H9 (cell line): ENCODE measurements at regions not wholly inside any gene's neighbourhood (a gene's known extent, or its start where the extent isn't known, plus 50 kb on each side); places are given as distances from the start of the nearest gene placed in this dataset.

ENCODE experiments used
- DNase-seq: peaks from one replicate; pipeline ENCODE4 v3.0.0-alpha.2; 2017
- H2AFZ ChIP-seq: one replicate; pipeline ENCODE4 v1.6.1; 2013; ENCODE audit warnings: mild to moderate bottlenecking, low read length, control low read depth, moderate library complexity
- H2AK5ac ChIP-seq: 2 replicates; pipeline ENCODE4 v1.6.1; 2013; ENCODE audit warnings: low read length, control low read depth, mixed read lengths; ENCODE audit not compliant: insufficient read length
- H2BK120ac ChIP-seq: one replicate; pipeline ENCODE4 v1.6.1; 2013; ENCODE audit warnings: low read depth, mild to moderate bottlenecking, low read length, control low read depth, inconsistent platforms; ENCODE audit not compliant: poor library complexity, severe bottlenecking
- H2BK12ac ChIP-seq: 2 replicates; pipeline ENCODE4 v1.6.1; 2013; ENCODE audit warnings: low read length, control low read depth, mixed read lengths, low read depth; ENCODE audit not compliant: insufficient read length
- H2BK15ac ChIP-seq: 2 replicates; pipeline ENCODE4 v1.6.1; 2013; ENCODE audit warnings: low read depth, low read length, control low read depth
- H2BK20ac ChIP-seq: one replicate; pipeline ENCODE4 v1.6.1; 2013; ENCODE audit warnings: low read depth, mild to moderate bottlenecking, low read length, control low read depth, inconsistent platforms; ENCODE audit not compliant: poor library complexity, severe bottlenecking
- H2BK5ac ChIP-seq: 2 replicates; pipeline ENCODE4 v1.6.1; 2013; ENCODE audit warnings: low read length, control low read depth, mixed read lengths; ENCODE audit not compliant: insufficient read length
- H3K14ac ChIP-seq: 2 replicates; pipeline ENCODE4 v1.6.1; 2013; ENCODE audit warnings: low read length, control low read depth; ENCODE audit not compliant: insufficient read depth
- H3K18ac ChIP-seq: 2 replicates; pipeline ENCODE4 v1.6.1; 2013; ENCODE audit warnings: low read depth, mild to moderate bottlenecking, mixed read lengths, low read length, control low read depth; ENCODE audit not compliant: insufficient read length
- H3K23ac ChIP-seq: 2 replicates; pipeline ENCODE4 v1.6.1; 2013; ENCODE audit warnings: low read length, control low read depth, mixed read lengths, low read depth; ENCODE audit not compliant: insufficient read length
- H3K23me2 ChIP-seq: 2 replicates; pipeline ENCODE4 v1.6.1; 2013; ENCODE audit warnings: low read depth, mild to moderate bottlenecking, mixed read lengths, low read length, control low read depth; ENCODE audit not compliant: insufficient read length, poor library complexity, severe bottlenecking
- H3K27ac ChIP-seq: 2 replicates; pipeline ENCODE4 v1.5.1; 2013; ENCODE audit warnings: low read length, control low read depth, mixed read lengths, low read depth; ENCODE audit not compliant: insufficient read length
- H3K27me3 ChIP-seq: 2 replicates; pipeline ENCODE4 v1.6.1; 2013; ENCODE audit warnings: low read length, control low read depth, inconsistent platforms; ENCODE audit not compliant: insufficient read depth
- H3K4ac ChIP-seq: 2 replicates; pipeline ENCODE4 v1.6.1; 2013; ENCODE audit warnings: low read depth, mild to moderate bottlenecking, control low read depth, inconsistent platforms, low read length, moderate library complexity
- H3K4me1 ChIP-seq: 2 replicates; pipeline ENCODE4 v1.6.1; 2013; ENCODE audit warnings: low read length, control low read depth, inconsistent platforms; ENCODE audit not compliant: insufficient read depth
- H3K4me2 ChIP-seq: 2 replicates; pipeline ENCODE4 v1.6.1; 2013; ENCODE audit warnings: low read length, control low read depth, mixed read lengths; ENCODE audit not compliant: insufficient read length, insufficient read depth
- H3K56ac ChIP-seq: 2 replicates; pipeline ENCODE4 v1.6.1; 2013; ENCODE audit warnings: low read depth, mild to moderate bottlenecking, mixed read lengths, low read length, control low read depth; ENCODE audit not compliant: insufficient read length
- H3K79me1 ChIP-seq: 2 replicates; pipeline ENCODE4 v1.6.1; 2013; ENCODE audit warnings: low read depth, mild to moderate bottlenecking, moderate library complexity, low read length, control low read depth, inconsistent platforms; ENCODE audit not compliant: insufficient read depth, poor library complexity, severe bottlenecking
- H3K79me2 ChIP-seq: 2 replicates; pipeline ENCODE4 v1.6.1; 2013; ENCODE audit warnings: low read length, control low read depth, inconsistent platforms; ENCODE audit not compliant: insufficient read depth
- H3K9ac ChIP-seq: 2 replicates; pipeline ENCODE4 v1.6.1; 2013; ENCODE audit warnings: low read length, control low read depth, mixed read lengths; ENCODE audit not compliant: insufficient read length; ENCODE audit errors: extremely low read depth
- H3K9me3 ChIP-seq: one replicate; pipeline ENCODE4 v1.6.1; 2013; ENCODE audit warnings: low read depth, low read length, inconsistent platforms; ENCODE audit not compliant: control insufficient read depth
- H3T11ph ChIP-seq: one replicate; pipeline ENCODE4 v1.6.1; 2013; ENCODE audit warnings: mild to moderate bottlenecking, low read length, control low read depth, inconsistent platforms
- H4K20me1 ChIP-seq: one replicate; pipeline ENCODE4 v1.6.1; 2013; ENCODE audit not compliant: control insufficient read depth, insufficient read length, insufficient read depth
- H4K5ac ChIP-seq: 2 replicates; pipeline ENCODE4 v1.6.1; 2013; ENCODE audit warnings: low read depth, mild to moderate bottlenecking, mixed read lengths, low read length, control low read depth; ENCODE audit not compliant: insufficient read length
- H4K8ac ChIP-seq: replicated peaks from 2 replicates; pipeline ENCODE4 v1.6.1; 2013; ENCODE audit warnings: low read length, control low read depth, mixed read lengths, low read depth; ENCODE audit not compliant: insufficient read length
- H4K91ac ChIP-seq: 2 replicates; pipeline ENCODE4 v1.6.1; 2013; ENCODE audit warnings: low read depth, mild to moderate bottlenecking, moderate library complexity, mixed read lengths, low read length, control low read depth; ENCODE audit not compliant: insufficient read length
- H3K27ac Mint-ChIP-seq, 3 experiments: 2 replicates in 2 of 3; 3 replicates in 1 of 3; pipeline ENCODE4 v1.8.0; 2020 to 2021; ENCODE audit warnings: mixed read lengths in 3 of 3, mild to moderate bottlenecking in 1 of 3, moderate library complexity in 1 of 3
- H3K27me3 Mint-ChIP-seq: 2 replicates; pipeline ENCODE4 v1.8.0; 2021; ENCODE audit warnings: low read depth, mild to moderate bottlenecking, moderate library complexity, mixed read lengths
- H3K36me3 Mint-ChIP-seq, 3 experiments: 2 replicates in 2 of 3; 3 replicates in 1 of 3; pipeline ENCODE4 v1.8.0; 2020 to 2021; ENCODE audit warnings: low read depth in 3 of 3, mixed read lengths in 3 of 3; ENCODE audit not compliant: insufficient read depth in 1 of 3
- H3K4me1 Mint-ChIP-seq, 2 experiments: 2 replicates each; pipeline ENCODE4 v1.8.0; 2020; ENCODE audit warnings: mixed read lengths in 2 of 2
- H3K4me3 Mint-ChIP-seq, 2 experiments: 2 replicates in 1 of 2; 3 replicates in 1 of 2; pipeline ENCODE4 v1.8.0; 2020 to 2021; ENCODE audit warnings: mild to moderate bottlenecking in 2 of 2, mixed read lengths in 2 of 2, moderate library complexity in 1 of 2
- H3K9me3 Mint-ChIP-seq, 2 experiments: 2 replicates in 1 of 2; 3 replicates in 1 of 2; pipeline ENCODE4 v1.8.0; 2020; ENCODE audit warnings: mild to moderate bottlenecking in 2 of 2, mixed read lengths in 2 of 2, moderate library complexity in 1 of 2
- CTCF ChIP-seq: fragments of 200-600 bp; sonication (generic); conservative IDR thresholded peaks from 3 replicates; pipeline ENCODE4 v1.8.0; 2021; ENCODE audit warnings: antibody characterized with exemption, mild to moderate bottlenecking
- WGBS: extraction: QIAGEN DNeasy Blood & Tissue Kit; methylation state at CpG from one replicate; pipeline ENCODE4 v1.1.7; 2013; ENCODE audit warnings: missing lambda C conversion rate, low lambda C conversion rate, mixed read lengths; ENCODE audit not compliant: insufficient read length; ENCODE audit errors: extremely low coverage; 5-methylcytosine and 5-hydroxymethylcytosine counted together

- Histone ChIP-seq H3K9ac (no peak overlapping the region), H3K4me1 (no peaks in the 10 kb centered on the region), H3K27me3 (no peaks in the 10 kb centered on the region), H2BK20ac (no peak overlapping the region), H4K91ac (no peak overlapping the region), H3K27ac (no peak overlapping the region), H4K20me1 (no peaks in the 10 kb centered on the region), H2BK120ac (no peak overlapping the region), H3K23me2 (no peaks in the 10 kb centered on the region), H2BK5ac (no peak overlapping the region), H3K23ac (no peak overlapping the region), H3K56ac (no peak overlapping the region), H4K8ac (no peak overlapping the region), H3K18ac (no peak overlapping the region), H2BK12ac (no peak overlapping the region), H3K14ac (no peak overlapping the region), H3K79me1 (no peaks in the 10 kb centered on the region), H3K4ac (no peak overlapping the region), H3K9me3 (no peaks in the 10 kb centered on the region), H2AFZ (no peak overlapping the region), H3T11ph (no peak overlapping the region), H2BK15ac (no peak overlapping the region), H2AK5ac (no peak overlapping the region), H4K5ac (no peak overlapping the region), H3K4me2 (no peak overlapping the region), H3K79me2 (no peaks in the 10 kb centered on the region)
- no CpG with 5 or more reads among the region's 2 CpGs for WGBS
- no peaks in the 10 kb centered on the region for H3K27me3 Mint-ChIP-seq
- peaks cover 4 to 5% (median 5%) of the 10 kb centered on the region in 3 experiments; a peak in 4 of 7 replicates for H3K36me3 Mint-ChIP-seq
- H3K9me3 Mint-ChIP-seq = no peaks in the 10 kb centered on the region; a peak in 2 of 5 replicates
- DNase-seq = no peak
- H3K27ac Mint-ChIP-seq = no peak overlapping the region
- H3K4me3 Mint-ChIP-seq = no peak overlapping the region
- H3K4me1 Mint-ChIP-seq = peaks cover 5 to 7% of the 10 kb centered on the region in 2 experiments; a peak in 3 of 4 replicates
- TF ChIP-seq CTCF = no peak
Measured at GRCh38 chr11:104410336-104410735, 246.4 kb upstream of the PDGFD start.
